ENCODE measurements at regions not wholly inside any gene's neighbourhood (a gene's known extent, or its start where the extent isn't known, plus 50 kb on each side); places are given as distances from the start of the nearest gene placed in this dataset.

- TF ChIP-seq CTCF (IDR thresholded peaks at IDR 0.05) (no peak), POLR2A (IDR thresholded peaks at IDR 0.05) (no peak)
Observed at GRCh38 chr3:18713577-18713951, 288.4 kb upstream of the SATB1 start.

Data from adrenal gland (tissue), 5 donors.